ENCODE measurements at regions not wholly inside any gene's neighbourhood (a gene's known extent, or its start where the extent isn't known, plus 50 kb on each side); places are given as distances from the start of the nearest gene placed in this dataset.

- no peaks in the 10 kb centered on the region for H3K9me3 ChIP-seq (ENCODE audit: control insufficient read depth, insufficient read depth, low read length)
- TF ChIP-seq CTCF (IDR thresholded peaks at IDR 0.05; ENCODE audit: low read depth, low read length), result no peak
- no peak for DNase-seq (ENCODE audit: low read depth, low spot score)
- H3K4me3 ChIP-seq (ENCODE audit: low read depth, low read length), result no peak overlapping the region
- no peaks in the 10 kb centered on the region for H3K27me3 ChIP-seq (ENCODE audit: control insufficient read depth, insufficient read depth, low read length)
- POLR2A ChIA-PET, result no interaction called here
- H3K27ac ChIP-seq (ENCODE audit: low read depth, low read length), result no peak overlapping the region
- CTCF ChIA-PET, result no interaction called here
Measured at GRCh38 chrY:13091575-13091974, 186.9 kb downstream of the DDX3Y start.

- TF ChIP-seq CTCF (IDR thresholded peaks at IDR 0.05; ENCODE audit: low read depth, low read length), result no peak
- no peak overlapping the region for H3K27ac ChIP-seq (ENCODE audit: low read depth, low read length)
- no peak overlapping the region for H3K4me3 ChIP-seq (ENCODE audit: low read depth, low read length)
- ChIA-PET CTCF (no interaction called here), POLR2A (no interaction called here)
- DNase-seq (ENCODE audit: low read depth, low spot score), result no peak
- H3K27me3 ChIP-seq (ENCODE audit: control insufficient read depth, insufficient read depth, low read length), result no peaks in the 10 kb centered on the region
- no peaks in the 10 kb centered on the region for H3K9me3 ChIP-seq (ENCODE audit: control insufficient read depth, insufficient read depth, low read length)
Measured at GRCh38 chrY:13092986-13093385, 188.3 kb downstream of the DDX3Y start.

- POLR2A ChIA-PET, result no interaction called here
- Histone ChIP-seq H3K4me3 (ENCODE audit: low read depth, low read length) (no peak overlapping the region), H3K27ac (ENCODE audit: low read depth, low read length) (no peak overlapping the region), H3K27me3 (ENCODE audit: control insufficient read depth, insufficient read depth, low read length) (no peaks in the 10 kb centered on the region), H3K9me3 (ENCODE audit: control insufficient read depth, insufficient read depth, low read length) (no peaks in the 10 kb centered on the region)
- no peak for TF ChIP-seq CTCF (IDR thresholded peaks at IDR 0.05; ENCODE audit: low read depth, low read length)
- CTCF ChIA-PET, result no interaction called here
- no peak for DNase-seq (ENCODE audit: low read depth, low spot score)
Measured at GRCh38 chrY:13093461-13093860, 188.8 kb downstream of the DDX3Y start.

- CTCF ChIA-PET, result no interaction called here
- Histone ChIP-seq H3K27ac (ENCODE audit: low read depth, low read length) (no peak overlapping the region), H3K27me3 (ENCODE audit: control insufficient read depth, insufficient read depth, low read length) (no peaks in the 10 kb centered on the region), H3K4me3 (ENCODE audit: low read depth, low read length) (no peak overlapping the region), H3K9me3 (ENCODE audit: control insufficient read depth, insufficient read depth, low read length) (no peaks in the 10 kb centered on the region)
- no peak for DNase-seq (ENCODE audit: low read depth, low spot score)
- POLR2A ChIA-PET, result no interaction called here
- TF ChIP-seq CTCF (IDR thresholded peaks at IDR 0.05; ENCODE audit: low read depth, low read length), result no peak
Measured at GRCh38 chrY:13094411-13094810, 189.7 kb downstream of the DDX3Y start.

- no peak overlapping the region for H3K27ac ChIP-seq (ENCODE audit: low read depth, low read length)
- no peak overlapping the region for H3K4me3 ChIP-seq (ENCODE audit: low read depth, low read length)
- H3K27me3 ChIP-seq (ENCODE audit: control insufficient read depth, insufficient read depth, low read length), result no peaks in the 10 kb centered on the region
- CTCF ChIA-PET, result no interaction called here
- no peaks in the 10 kb centered on the region for H3K9me3 ChIP-seq (ENCODE audit: control insufficient read depth, insufficient read depth, low read length)
- DNase-seq (ENCODE audit: low read depth, low spot score), result no peak
- POLR2A ChIA-PET, result no interaction called here
- no peak for TF ChIP-seq CTCF (IDR thresholded peaks at IDR 0.05; ENCODE audit: low read depth, low read length)
Measured at GRCh38 chrY:13094904-13095600, 190.4 kb downstream of the DDX3Y start.

Data from AG04450 (cell line).